HG03108 (cell line): ENCODE measurements at regions not wholly inside any gene's neighbourhood (a gene's known extent, or its start where the extent isn't known, plus 50 kb on each side); places are given as distances from the start of the nearest gene placed in this dataset.

Experiments
- ATAC-seq: cut with Tn5 transposase; IDR thresholded peaks from one replicate; pipeline ENCODE4 v1.9.1; 2021; ENCODE audit warnings: moderate library complexity; ENCODE audit not compliant: unreplicated experiment

DNA sequence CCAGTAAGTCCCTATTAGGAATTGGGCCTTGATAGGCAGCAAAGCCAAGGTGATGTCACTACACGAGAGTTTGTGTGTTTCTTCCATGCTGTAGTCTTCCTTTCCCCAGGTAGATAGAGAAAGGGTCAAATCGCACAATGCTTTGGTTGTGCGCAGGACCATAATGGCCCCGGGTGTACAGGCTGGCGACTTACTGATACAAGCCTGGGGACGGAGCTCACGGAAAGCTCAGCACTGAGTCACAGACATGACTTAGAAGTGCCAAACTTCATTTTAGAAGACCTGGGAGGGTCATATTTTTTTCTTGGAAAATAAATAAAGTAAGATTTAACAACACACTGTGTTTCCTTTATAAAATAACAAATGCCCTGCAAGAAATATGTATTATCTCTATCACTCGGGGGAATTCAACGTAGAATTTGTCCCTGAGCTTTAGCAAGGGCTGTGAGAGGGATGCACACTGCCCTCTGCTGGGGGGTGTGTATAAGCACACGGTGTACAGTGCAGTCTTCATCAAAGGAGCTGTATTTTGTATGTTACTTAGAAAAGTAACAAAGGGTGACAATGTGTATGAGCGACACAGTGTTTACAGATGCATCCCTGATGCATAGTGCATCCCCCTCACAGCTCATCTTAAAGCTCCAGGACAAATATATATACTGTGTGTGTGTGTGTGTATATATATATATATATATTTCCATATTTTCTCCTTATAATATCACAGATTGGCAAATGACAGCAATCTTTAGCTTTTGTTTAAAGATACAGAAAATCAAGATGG lies 254.5 kb upstream of the VEGFC start:
- peak; percentile 72 for ATAC-seq

DNA sequence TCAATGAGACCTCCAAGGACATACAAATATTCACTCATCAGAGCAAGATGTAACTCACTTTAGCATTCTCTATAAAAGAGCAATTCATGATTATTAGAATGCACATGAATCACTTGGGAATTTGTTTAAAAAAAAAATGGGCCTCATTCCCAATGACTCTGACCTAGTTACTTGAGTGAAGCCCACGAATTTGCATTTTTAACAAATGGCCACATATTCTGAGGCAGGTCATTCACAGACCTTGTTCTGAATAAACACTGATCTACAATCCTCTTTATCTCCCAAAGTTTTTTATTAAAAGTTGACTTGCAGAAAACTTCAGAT lies 255.1 kb upstream of the VEGFC start:
- no peak for ATAC-seq

DNA sequence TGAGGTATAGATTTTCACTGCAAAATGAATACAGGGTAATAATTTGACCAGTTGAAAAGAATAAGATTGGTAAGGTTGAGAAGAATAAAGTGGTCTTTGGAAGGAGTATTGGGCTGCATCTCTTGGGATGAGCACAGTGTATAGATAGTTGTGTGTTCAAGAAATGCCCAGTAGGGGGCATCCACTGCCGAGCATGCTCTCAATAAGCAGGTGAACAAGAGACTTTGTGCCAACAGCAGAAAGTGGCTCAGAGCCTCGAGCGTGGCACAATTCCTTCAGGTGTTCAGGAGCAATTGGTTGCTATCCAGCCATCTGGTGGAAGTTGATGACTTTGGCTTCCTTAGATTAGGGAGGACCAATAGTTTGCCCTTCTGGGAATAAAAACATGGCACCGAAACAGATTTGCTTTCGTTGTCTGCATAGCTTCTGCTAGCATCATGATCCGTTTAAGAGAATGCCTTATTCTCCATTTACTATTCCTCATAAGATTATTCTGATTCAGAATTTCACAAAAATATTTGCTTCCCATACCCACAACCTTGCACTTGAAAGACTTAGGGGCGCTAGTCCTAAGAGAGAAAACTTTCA lies 258.1 kb upstream of the NEIL3 start:
- ATAC-seq = no peak

DNA sequence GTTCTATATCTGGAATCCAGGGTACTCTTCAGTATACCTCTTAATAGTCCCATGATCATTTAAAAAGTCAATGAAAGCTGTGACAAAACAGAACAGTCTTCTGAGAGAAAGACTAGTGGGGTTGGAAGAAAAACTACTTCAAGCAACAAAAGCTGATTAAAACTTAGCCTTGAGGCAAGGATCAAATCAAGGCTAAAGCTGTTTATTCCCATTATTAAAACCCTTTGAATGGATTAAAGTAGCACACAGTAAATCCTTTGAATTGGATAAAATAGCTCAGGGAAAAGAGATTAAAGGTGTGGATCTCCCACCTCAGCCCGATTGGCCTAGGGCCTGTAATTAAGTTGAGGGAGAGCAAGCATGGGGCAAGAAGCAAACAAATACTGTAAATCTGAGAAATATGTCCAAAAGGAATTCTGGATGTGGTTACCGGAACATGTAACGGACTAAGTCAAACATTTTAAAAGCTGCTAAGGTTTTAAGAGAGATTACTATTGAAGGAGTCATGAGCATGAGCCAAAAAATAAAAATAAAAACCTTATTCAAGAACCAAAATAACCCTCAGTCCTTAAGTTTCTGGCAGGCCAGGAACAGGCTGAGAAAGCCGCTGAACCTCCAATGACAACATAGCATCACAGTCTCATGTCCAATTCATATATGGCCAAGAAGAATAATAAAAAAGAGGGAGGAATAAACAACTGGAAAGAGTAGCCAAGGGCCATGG lies 257.3 kb upstream of the NEIL3 start:
- no peak for ATAC-seq

DNA sequence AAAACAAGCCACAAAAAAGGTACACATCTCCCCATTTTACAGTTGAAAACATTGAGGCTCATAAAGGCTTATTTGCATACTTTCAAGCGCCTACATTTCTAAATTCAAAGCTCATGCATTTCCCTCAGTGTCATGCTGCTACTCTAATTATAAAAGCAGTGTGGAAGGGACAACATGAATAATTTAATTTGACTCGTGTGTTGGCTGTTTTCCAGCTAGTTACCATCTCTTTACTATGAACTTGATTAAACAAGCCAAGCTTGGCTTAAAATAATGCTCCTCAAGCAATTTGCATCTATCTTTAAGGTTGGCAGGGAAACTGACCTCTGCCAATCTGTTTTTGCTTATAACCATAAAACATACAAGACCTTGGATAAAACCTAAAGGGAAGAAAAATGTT lies 252.5 kb upstream of the NEIL3 start:
- no peak for ATAC-seq

DNA sequence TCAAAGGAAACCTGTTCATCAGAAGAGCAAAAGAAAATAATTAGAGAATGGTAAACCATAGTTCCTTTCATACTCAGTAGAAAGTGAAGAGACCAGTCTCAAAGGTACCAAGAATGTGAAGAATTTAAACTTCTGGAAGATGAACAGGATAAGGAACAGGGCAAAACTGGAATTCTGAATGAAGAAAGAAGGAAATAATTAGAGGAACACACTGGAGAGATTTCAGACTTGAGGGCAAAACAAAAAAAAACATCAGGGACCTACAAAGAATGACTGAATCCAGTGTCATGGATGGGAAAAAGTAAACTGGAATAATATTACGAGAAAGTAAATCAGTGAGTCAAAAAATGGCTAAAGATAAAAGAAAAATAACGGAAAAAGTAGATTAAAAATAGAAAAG lies 245.6 kb upstream of the NEIL3 start:
- no peak for ATAC-seq

DNA sequence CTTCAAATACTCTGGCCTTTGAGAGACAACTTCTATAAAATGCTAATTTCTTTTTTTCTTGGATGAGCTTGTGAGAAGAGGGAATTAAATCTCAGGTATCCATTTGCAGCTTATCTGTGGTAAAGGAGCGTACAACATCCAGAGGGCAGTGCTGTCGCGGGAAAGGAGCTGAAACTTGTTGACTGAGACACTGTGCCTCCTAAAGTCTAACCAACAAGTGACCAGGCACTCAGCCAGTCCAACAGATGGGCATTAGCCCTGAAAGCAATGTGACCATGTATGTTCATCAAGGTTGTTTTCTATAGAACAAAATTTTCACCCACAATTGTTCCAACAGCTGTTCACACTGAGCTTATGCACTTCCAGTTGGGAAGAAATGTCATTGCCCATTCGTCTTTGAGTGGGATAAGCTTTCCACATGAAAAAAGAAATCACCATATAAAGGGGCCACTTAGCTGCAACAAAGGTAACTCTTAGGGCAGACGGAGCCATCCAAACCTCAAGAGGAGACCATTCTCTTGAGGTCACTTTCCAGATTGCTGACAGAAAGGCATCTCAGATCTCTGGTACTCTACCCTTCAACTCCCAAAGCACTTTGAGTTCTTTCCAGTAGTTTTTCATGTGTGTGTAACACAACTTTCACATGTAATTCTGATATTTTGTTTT lies 244.8 kb upstream of the NEIL3 start:
- no peak for ATAC-seq

DNA sequence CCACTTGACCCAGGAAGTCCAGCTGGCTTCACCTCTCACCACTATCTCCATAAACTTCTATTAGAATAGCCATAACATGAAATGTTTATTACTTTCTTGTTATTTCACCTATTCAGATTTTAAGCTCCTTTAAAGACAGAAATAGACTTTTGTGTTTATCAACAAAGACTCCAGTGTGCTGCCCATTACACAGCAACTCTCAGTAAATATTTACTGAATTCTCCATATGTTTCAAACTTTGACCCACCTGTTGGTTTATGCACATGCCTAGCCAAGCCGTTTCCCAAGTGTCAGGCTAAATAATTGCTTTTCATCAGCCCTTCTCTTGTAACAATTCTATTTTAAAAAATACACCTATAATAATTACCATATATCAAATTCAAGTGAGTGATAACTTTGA lies 242.9 kb upstream of the NEIL3 start:
- no peak for ATAC-seq

DNA sequence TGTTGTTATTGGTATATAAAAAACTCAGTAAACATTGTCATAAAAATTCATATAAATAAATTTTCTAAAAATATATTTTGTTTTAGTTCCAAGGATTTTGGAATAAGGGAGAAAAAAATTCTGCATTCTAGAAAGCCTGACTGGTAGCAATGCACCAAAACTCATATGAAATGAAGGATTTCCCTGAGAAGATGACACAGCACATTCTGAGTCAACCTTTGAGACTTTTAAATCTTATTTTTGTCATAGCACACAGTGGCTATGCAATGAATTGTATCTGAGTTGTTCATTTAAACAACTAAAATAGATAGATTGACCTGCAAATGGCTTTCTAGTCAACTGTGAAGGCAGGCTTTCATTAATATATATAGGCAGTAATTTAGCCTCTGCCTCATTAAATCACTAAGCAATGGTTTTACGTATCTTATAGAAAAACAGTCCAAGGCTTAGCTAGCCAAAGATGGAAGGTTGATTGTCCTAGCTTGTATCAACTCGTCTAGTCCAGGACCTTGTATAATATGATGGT lies 239.1 kb upstream of the NEIL3 start:
- ATAC-seq = no peak

DNA sequence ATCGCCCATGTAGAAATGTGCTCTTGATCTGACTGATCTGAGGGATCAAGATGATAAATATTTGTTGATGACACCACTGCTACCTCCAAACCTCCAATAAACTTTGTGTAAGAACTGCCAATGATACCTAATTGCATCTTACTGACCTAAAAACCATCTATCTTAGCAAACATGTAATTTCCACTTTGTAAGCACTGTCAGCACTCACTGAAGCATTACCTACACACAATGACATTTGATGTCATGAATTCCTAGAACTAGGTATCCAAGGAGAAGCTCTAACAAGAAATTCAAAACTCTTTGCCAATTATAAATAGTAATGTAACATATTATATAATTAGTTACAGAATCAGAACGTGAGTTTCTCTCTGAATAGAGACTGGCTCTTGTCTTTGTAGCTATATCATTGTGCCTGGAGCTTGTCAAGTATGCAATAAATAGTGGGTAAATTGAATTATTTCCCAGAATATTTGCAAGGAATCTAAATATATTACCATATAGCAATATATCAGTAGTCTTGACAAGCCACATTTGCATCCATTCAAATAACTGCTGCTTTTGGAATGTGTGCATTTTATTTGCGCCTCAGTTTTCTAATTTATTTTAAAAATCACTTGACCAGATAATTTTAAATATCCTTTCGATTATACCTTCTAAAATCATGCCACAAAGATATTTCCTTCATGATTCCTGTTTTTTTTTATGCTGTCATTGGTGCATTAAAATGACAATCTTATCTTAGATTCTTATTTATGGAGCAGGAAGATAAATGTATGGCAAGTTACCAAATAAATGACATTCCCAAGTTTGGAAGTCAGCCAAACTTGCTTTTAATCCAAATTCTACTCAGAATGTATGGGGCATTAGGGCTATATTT lies 232.3 kb upstream of the NEIL3 start:
- ATAC-seq = no peak

DNA sequence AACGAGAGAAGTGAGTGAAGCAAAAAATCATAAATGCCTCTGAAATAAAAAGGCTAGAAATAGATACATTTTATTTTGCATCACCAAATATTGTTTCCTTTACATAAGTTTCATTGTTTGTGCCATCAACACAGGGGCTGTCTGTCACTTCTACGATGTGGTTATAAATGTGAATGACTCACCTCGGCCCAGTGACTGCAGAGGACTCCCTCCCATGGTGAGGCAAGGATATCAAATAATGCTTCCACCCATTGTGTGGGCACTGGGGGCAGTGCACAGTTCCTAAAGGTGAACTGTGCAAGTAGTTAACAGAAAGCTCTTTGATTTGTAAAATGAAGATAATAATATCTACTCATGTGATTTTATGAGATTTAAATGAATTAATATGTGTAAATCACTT lies 230.3 kb upstream of the NEIL3 start:
- no peak for ATAC-seq

DNA sequence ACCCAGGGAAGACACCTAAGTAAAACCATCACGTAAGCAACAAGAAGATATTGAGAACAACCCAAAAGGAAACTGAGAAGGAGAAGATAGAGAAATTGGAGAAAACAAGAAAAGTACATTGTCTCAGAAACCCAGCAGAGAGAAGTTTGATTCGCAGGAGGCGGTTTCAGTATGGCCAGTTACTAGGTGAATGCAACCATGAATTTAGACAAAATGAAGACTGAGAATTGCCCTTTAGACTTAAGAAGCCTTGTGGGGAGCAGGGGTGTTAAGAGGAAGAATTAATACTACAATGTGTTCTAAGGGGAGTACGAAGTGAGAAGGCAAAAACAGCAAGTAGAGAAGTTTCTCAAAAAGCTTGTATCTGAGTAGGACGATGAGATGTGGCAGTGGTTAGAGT lies 229.3 kb upstream of the NEIL3 start:
- ATAC-seq = no peak

DNA sequence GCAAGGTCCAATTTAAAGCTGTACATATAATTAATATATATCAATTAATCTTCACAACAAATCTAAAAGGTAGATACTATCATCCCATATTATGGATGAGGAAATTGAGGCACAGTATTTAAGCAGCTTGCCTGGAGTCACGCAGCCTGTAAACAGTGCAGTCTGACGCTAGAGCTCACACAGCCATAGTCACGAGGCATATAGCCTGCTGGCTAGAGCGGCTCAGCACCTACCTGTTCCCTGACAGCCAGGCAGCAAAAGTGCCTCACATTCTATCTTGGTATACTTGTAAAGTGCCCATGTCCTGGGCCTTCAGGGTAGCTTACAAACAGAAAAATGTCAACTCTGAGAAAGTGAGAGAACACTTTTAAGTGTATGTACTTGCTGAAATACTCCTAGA lies 222.6 kb upstream of the NEIL3 start:
- no peak for ATAC-seq

DNA sequence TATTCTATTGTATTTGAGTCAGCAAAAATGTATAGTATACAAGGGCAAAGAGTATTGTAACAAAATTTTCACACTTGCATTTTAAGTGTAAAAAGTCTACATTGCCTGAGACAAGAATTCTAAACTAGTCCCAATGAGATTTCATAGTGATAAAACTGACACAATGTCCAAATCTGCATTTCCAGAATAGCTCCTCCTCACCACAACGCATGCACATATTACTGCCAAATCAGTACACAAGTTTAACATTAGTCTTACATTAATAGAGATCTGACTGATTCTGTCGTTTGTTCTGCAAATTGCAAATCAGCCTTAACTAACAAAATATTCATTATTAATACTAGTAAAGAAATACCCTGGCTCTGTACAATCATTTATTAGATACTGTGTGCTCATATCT lies 222.2 kb upstream of the NEIL3 start:
- ATAC-seq = no peak

DNA sequence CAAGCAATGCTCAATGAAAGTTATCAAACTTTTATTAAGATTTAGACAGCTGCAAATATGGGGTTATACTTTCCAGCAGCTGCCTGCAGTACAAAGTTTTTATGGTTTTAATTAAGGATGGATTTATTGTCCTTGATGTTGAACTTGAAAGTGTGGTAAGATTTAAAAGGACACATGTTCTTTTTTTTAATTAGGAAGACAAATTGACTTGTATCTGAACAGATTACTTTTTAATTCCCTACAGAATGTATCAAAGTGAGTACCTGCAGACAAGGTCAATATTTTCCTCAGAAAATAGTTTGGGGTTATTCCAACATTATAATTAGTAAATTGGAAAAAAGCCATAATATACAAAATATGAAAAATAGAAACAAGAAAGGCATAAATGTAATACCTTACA lies 218.2 kb upstream of the NEIL3 start:
- no peak for ATAC-seq

DNA sequence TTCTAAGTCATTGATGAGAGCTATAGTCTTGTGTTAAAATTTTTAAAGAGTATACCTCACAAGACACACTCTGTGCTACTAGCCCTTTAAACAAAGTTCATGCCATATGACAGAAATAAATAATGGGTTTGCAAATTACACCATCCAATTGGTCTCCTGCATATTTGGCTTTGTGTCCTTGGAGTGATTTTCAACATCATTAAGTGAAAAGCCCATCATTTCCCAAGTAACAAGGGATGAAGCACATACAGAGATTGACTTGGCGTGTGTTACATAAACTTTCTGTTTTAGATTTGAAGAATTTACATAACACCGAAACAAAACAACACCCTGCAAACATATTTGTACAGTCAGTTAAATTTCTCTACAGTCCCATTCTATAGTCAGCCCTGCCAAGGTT lies 216.9 kb upstream of the NEIL3 start:
- no peak for ATAC-seq

DNA sequence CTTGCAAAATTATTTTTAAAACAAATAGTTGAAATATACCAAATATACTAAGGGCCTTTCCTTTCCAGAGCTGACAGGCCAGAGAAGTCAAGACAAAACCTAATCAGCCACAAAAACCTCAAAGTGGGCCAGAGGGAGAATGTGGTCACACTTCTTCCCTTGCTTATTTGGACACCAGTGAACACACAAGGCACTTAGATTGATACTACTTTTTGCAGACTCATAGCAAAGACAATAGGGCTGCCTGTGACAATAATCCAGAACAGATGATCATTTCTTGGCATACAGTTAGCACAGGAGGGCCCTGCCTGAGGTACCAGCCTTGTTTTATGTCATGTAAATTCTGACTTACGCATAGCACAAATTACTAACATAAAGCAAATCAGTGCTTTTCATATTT lies 215.7 kb upstream of the NEIL3 start:
- no peak for ATAC-seq

DNA sequence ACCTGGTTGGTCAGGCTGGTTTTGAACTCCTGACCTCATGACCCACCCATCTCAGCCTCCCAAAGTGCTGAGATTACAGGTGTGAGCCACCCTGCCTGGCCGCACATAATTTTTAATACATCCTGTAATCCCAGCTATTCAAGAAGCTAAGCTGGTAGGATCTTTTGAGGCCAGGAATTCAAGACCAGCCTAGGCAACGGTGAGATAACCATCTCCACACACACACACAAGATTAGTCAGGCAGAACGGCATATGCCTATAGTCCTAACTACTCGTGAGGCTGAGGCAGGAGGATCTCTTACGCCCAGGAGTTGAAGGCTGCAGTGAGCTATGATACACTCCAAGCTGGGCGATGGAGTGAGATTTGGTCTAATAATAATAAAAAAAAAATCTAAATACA lies 212.4 kb upstream of the NEIL3 start:
- no peak for ATAC-seq

DNA sequence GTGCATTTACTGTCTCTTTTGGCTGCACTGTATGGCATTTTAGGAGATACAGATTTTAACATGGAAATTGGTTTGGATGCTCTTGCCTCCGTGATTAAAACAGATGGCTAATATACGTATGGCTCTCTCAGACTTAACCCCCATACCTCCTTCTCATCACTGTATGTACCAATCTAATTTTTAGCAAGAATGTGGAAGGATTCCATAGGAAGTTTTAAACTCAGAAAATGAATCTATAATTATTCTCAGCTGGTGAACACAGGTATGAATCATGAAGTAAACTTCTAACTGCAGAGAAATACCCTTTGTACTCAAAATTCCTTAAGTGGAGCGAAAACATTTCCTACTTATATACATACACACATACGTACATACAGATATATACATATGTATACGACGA lies 210.5 kb upstream of the NEIL3 start:
- ATAC-seq = no peak

DNA sequence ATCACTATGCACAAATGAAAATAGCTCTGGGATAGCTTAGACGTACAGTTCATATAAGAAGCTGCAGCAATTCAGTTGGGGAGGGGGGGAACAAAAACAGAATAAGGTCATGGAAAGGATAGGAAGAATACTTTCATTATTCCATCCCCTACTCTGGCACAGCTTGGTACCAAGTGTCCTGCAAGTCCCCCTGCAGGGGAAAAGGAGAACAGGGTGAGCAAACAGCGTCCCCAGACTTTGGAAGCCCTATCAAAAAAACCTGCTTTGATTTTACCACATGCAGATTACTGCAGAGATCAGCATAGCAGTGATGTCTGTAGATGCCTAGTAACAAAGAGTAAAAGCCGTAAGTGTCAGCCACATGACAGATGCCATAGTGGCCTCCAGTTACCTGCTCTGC lies 209.4 kb upstream of the NEIL3 start:
- ATAC-seq = no peak

DNA sequence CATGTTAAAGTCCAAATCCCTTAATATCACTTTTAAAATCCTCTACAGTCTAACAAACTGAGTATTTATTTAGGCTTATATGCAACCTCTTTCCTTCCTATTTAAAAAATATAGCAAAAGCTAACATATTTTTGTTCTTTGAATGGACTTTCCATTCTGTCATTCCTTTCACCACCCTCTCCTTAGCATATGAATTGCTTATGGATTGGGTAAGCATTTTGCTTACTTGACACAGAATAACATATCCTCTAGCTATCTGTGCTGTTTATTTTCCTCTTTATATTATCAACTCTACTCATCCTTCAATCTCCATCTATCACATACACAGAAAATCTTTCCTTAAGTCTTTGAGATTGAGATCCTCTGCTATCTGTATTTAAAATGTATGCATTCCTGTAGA lies 206.1 kb upstream of the NEIL3 start:
- ATAC-seq = no peak
